GM12891 (cell line): ENCODE measurements at regions not wholly inside any gene's neighbourhood (a gene's known extent, or its start where the extent isn't known, plus 50 kb on each side); places are given as distances from the start of the nearest gene placed in this dataset.

ENCODE experiments used
- POLR2A ChIP-seq: IDR thresholded peaks from 2 replicates; pipeline ENCODE4 v1.6.1; 2011; ENCODE audit warnings: low read depth, low read length, control low read depth
- POLR2AphosphoS5 ChIP-seq: IDR thresholded peaks from 2 replicates; pipeline ENCODE4 v1.6.1; 2011; ENCODE audit warnings: low read depth, low read length, control low read depth
- SPI1 ChIP-seq: IDR thresholded peaks from 2 replicates; pipeline ENCODE4 v1.6.1; 2011; ENCODE audit warnings: low read depth, low read length, control low read depth
- TAF1 ChIP-seq: IDR thresholded peaks from 2 replicates; pipeline ENCODE4 v1.6.1; 2011; ENCODE audit warnings: low read depth, low read length, control low read depth

GRCh38 chr6:84362193-84362821, 134.9 kb upstream of the CEP162 start:
- no peak for TF ChIP-seq TAF1
- no peak for TF ChIP-seq POLR2AphosphoS5
- no peak for TF ChIP-seq POLR2A
- no peak for TF ChIP-seq SPI1
